22Rv1 (cell line): ENCODE measurements at regions not wholly inside any gene's neighbourhood (a gene's known extent, or its start where the extent isn't known, plus 50 kb on each side); places are given as distances from the start of the nearest gene placed in this dataset.

Experiments used
- ZFX ChIP-seq: fragments of 450-650 bp; IDR thresholded peaks from 2 replicates; pipeline ENCODE4 v1.6.1; 2017; ENCODE audit warnings: antibody characterized with exemption, borderline replicate concordance
- TF ChIP-seq, protein P1 (sequence below): fragments of 450-650 bp; IDR thresholded peaks from 2 replicates; pipeline ENCODE4 v1.5.1; 2017; ENCODE audit warnings: mild to moderate bottlenecking

DNA sequence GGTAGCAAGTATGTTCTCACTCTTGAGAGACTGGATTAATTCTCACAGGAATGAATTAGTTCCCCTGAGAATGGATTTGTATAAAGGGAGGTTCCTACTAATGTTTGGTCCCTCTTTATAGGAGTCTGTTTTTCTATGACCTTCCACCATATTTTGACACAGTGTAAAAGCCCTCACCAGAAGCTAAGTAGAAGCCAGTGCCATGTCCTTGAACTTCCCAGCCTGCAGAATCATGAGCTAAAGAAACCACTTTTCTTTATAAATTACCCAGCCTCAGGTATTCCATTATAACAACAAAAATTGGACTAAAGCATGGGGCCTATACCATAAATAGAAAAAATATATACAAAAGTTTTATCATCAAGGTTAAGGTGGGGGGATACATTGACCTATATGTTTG, 227.9 kb upstream of the DTNA start:
- TF ChIP-seq, protein P1, sequence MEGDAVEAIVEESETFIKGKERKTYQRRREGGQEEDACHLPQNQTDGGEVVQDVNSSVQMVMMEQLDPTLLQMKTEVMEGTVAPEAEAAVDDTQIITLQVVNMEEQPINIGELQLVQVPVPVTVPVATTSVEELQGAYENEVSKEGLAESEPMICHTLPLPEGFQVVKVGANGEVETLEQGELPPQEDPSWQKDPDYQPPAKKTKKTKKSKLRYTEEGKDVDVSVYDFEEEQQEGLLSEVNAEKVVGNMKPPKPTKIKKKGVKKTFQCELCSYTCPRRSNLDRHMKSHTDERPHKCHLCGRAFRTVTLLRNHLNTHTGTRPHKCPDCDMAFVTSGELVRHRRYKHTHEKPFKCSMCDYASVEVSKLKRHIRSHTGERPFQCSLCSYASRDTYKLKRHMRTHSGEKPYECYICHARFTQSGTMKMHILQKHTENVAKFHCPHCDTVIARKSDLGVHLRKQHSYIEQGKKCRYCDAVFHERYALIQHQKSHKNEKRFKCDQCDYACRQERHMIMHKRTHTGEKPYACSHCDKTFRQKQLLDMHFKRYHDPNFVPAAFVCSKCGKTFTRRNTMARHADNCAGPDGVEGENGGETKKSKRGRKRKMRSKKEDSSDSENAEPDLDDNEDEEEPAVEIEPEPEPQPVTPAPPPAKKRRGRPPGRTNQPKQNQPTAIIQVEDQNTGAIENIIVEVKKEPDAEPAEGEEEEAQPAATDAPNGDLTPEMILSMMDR = no peak
- no peak for TF ChIP-seq ZFX
